Activated CD4-positive, alpha-beta T cell treated with anti-CD3 and anti-CD28 coated beads for 36 hours (primary cell): ENCODE measurements at regions not wholly inside any gene's neighbourhood (a gene's known extent, or its start where the extent isn't known, plus 50 kb on each side); places are given as distances from the start of the nearest gene placed in this dataset.
"Not testable (repeated sequence)": the region's sequence is repeated elsewhere in the genome, so short reads cannot be mapped to it uniquely, and the experiment has no call there.

Experiments used
- ATAC-seq: fragments of 200-7000 bp; cut with Tn5 transposase; one replicate; pipeline ENCODE4 v1.10.0; 2021; ENCODE audit warnings: mild to moderate bottlenecking, moderate library complexity
- CTCF ChIA-PET: fragments of 350-600 bp; sonication (Branson Sonifier 250); formaldehyde crosslinking; loops from one replicate; lab custom pipeline; 2021; ENCODE audit warnings: antibody characterized with exemption; lab: Charles Lee
- POLR2A ChIA-PET: fragments of 350-600 bp; sonication (Branson Sonifier 250); formaldehyde crosslinking; loops from one replicate; lab custom pipeline; 2021; ENCODE audit warnings: antibody characterized with exemption, inconsistent platforms; lab: Charles Lee
- DNase-seq: peaks from one replicate; pipeline ENCODE4 v3.0.0-alpha.2; 2020
- H3K27ac Mint-ChIP-seq: one replicate; pipeline ENCODE4 v1.8.0; 2021; ENCODE audit warnings: mixed read lengths
- H3K27me3 Mint-ChIP-seq: one replicate; pipeline ENCODE4 v1.8.0; 2021; ENCODE audit warnings: mixed read lengths
- H3K36me3 Mint-ChIP-seq: one replicate; pipeline ENCODE4 v1.8.0; 2021; ENCODE audit warnings: low read depth, mixed read lengths
- H3K4me1 Mint-ChIP-seq: one replicate; pipeline ENCODE4 v1.8.0; 2021; ENCODE audit warnings: mixed read lengths
- H3K4me3 Mint-ChIP-seq: one replicate; pipeline ENCODE4 v1.8.0; 2021; ENCODE audit warnings: mild to moderate bottlenecking, moderate library complexity, mixed read lengths
- H3K9me3 Mint-ChIP-seq: one replicate; pipeline ENCODE4 v1.8.0; 2021; ENCODE audit warnings: low read depth, mixed read lengths
- intact Hi-C, 2 experiments: fragments of 100-400 bp; cut with DNase I in 1 of 2; cut with micrococcal nuclease in 1 of 2; formaldehyde crosslinking; loops; one replicate each; pipeline versions ENCODE4 v1.14.2 to v1.15.1; 2022 to 2024; cut with DNase I, micrococcal nuclease

DNA sequence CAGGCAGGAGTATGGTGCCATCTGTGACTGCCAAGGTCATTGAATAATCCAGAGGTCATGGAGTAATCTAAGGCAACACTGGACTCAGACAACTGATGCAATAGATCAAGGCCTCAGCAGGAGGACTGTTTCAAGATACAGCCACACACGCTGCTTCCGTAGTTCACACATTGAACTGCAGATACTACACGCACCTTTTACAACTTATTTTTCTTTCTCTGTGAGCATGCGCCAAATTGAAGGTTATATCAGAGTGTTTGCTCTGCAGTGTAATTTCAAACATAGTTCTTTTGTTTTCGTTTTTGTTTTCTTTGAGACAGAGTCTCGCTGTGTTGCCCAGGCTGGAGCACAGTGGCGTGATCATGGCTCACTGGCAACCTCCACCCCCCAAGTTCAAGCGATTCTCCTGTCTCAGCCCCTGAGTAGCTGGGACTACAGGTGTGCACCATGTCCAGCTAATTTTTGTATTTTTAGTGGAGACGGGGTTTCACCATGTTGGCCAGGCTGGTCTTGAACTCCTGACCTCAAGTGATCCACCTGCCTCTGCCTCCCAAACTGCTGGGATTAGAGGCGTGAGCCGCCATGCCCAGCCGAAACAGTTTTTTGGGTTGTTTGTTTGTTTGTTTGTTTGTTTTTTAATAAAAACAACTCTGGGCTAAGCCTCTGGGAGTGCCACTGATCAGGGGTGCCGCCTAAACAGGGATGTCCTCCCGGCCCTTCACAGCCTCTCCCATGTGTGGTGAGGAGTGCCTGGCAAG, 96.6 kb upstream of the NAA20 start:
- intact Hi-C loops: no loop called here
- no peak for DNase-seq
- Mint-ChIP-seq H3K4me1 (no peaks in the 10 kb centered on the region), H3K27me3 (peaks cover 4% of the 10 kb centered on the region), H3K9me3 (no peaks in the 10 kb centered on the region), H3K36me3 (no peaks in the 10 kb centered on the region), H3K4me3 (no peak overlapping the region), H3K27ac (no peak overlapping the region)
- ChIA-PET CTCF (no interaction called here), POLR2A (no interaction called here)
- ATAC-seq: no peak

DNA sequence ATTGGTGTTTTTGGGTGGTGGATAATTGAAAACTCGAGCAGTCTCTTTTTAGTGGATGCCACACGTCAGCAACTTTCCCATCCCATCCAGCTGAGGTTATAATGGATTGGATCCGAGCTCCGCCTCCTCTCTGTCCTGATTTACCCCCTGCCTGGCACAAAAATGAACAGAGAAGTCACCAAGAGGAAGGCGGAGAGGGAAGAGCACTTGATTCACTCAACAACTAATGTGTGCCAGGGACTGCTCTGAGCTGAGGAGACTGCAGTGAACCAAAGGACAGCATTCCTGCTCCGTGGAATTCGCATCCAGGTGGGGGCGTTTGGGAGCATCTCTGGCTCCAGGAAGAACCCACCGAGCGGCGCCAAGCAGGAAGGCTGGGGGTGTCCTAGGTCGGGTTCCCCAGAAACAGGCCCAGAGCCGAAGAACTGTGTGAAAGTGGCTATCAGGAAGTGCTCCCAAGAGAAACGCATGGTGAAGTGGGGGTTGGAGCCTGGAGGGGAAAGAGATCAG, 95.8 kb upstream of the NAA20 start:
- H3K4me3 Mint-ChIP-seq: no peak overlapping the region
- intact Hi-C loops: no loop called here
- no peaks in the 10 kb centered on the region for H3K36me3 Mint-ChIP-seq
- H3K27me3 Mint-ChIP-seq: peaks cover 5% of the 10 kb centered on the region
- ChIA-PET POLR2A (no interaction called here), CTCF (no interaction called here)
- no peaks in the 10 kb centered on the region for H3K9me3 Mint-ChIP-seq
- H3K27ac Mint-ChIP-seq: no peak overlapping the region
- H3K4me1 Mint-ChIP-seq: no peaks in the 10 kb centered on the region
- no peak for DNase-seq
- ATAC-seq: no peak

DNA sequence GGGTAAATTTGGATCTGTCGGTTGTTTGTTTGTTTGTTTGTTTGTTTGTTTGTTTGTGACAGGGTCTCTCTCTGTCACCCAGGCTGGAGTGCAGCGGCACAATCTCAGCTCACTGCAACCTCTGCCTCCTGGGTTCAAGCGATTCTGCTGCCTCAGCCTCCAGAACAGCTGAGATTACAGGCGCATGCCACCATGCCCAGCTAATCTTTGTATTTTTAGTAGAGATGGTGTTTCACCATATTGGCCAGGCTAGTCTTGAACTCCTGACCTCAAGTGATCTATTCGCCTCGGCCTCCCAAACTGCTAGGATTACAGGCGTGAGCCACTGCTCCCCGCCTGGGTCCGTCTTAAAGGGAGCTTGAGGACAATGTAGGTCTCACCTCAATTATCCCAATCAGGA, 95.3 kb upstream of the NAA20 start:
- POLR2A ChIA-PET, CTCF ChIA-PET, intact Hi-C loops, H3K36me3 Mint-ChIP-seq, H3K27ac Mint-ChIP-seq, H3K27me3 Mint-ChIP-seq, H3K9me3 Mint-ChIP-seq, DNase-seq, H3K4me1 Mint-ChIP-seq, H3K4me3 Mint-ChIP-seq, ATAC-seq: not testable (repeated sequence)

DNA sequence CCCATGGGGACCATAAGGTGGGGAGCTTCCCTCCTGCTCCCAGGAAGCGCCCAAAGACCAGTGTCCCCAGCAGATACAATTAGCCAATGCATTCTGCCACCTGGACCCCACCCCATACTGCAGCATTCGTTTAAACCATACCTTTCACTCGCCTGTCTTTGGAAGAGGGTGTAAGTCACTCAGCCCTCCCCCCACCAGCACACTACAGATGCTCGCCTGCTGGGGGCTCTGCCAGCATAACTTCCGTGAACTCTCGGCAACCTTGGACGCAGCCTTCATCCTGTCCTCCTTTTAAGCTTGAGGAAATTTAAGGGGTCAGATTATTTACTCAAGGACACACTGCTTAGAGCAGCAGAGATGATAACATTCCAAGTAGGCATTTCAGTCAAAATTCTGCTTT, 94.4 kb upstream of the NAA20 start:
- Mint-ChIP-seq H3K27ac (no peak overlapping the region), H3K27me3 (peaks cover 2% of the 10 kb centered on the region), H3K36me3 (no peaks in the 10 kb centered on the region), H3K4me3 (no peak overlapping the region), H3K9me3 (no peaks in the 10 kb centered on the region), H3K4me1 (no peaks in the 10 kb centered on the region)
- no peak for ATAC-seq
- ChIA-PET CTCF (no interaction called here), POLR2A (no interaction called here)
- intact Hi-C loops: no loop called here
- DNase-seq: no peak

DNA sequence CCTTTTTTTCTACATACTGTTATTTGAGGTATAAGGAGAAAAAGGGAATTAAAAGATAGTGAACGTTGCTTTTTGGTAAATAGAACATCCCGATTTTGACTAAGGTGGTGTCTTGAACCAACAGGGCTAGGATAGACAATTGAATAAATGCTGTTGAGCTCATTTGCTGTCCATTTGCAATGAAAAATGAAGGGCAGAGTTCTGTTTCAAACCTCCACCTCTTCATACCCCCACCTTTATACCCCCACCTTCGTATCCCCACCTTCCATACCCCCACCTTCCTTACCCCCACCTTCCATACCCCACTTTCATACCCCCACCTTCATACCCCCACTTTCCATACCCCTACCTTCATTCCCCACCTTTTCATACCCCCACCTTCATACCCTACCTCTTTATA, 93.4 kb upstream of the NAA20 start:
- Mint-ChIP-seq H3K27me3 (peaks cover 2% of the 10 kb centered on the region), H3K4me3 (no peak overlapping the region), H3K9me3 (no peaks in the 10 kb centered on the region), H3K4me1 (no peaks in the 10 kb centered on the region), H3K27ac (no peak overlapping the region), H3K36me3 (no peaks in the 10 kb centered on the region)
- CTCF ChIA-PET: no interaction called here
- ATAC-seq (no peak), DNase-seq (no peak)
- intact Hi-C loops: no loop called here
- POLR2A ChIA-PET: no interaction called here

DNA sequence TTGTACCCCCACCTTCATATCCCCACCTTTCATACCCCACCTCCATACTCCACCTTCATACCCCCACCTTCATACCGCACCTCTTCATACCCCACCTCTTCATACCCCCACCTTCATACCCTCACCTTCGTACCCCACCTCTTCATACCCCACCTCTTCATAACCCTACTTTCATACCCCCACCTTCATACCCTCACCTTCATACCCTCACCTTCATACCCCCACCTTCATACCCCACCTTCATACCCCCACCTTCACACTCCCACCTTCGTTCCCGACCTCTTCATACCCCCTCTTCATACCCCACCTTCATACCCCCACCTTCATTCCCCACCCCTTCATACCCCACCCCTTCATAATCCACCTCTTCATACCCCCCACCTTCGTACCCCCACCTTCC, 92.9 kb upstream of the NAA20 start:
- no peak overlapping the region for H3K27ac Mint-ChIP-seq
- H3K4me3 Mint-ChIP-seq: no peak overlapping the region
- H3K4me1 Mint-ChIP-seq: no peaks in the 10 kb centered on the region
- DNase-seq (no peak), ATAC-seq (no peak)
- no peaks in the 10 kb centered on the region for H3K36me3 Mint-ChIP-seq
- H3K27me3 Mint-ChIP-seq: peaks cover 2% of the 10 kb centered on the region
- CTCF ChIA-PET: no interaction called here
- H3K9me3 Mint-ChIP-seq: no peaks in the 10 kb centered on the region
- POLR2A ChIA-PET: no interaction called here
- intact Hi-C loops: no loop called here

DNA sequence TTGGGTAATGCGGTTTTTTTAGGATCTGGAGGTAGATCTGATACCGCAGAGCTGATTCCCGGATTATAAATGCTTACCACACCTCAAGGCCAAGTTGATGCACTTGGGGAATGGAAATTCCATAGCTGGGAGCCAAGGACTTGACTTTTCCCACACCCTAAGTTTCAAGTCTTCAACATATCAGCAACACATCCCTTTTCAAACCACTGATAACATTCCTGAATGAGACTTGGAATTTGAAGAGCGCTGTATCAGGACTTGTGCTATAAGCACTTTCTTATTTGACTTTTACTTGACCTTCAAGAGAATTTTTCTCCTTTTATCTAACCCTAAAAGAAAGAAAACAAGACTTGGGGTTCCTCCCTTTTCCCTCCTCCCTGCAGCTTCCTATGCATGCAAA, 90.6 kb upstream of the NAA20 start:
- Mint-ChIP-seq H3K4me1 (no peaks in the 10 kb centered on the region), H3K27ac (no peak overlapping the region), H3K9me3 (no peaks in the 10 kb centered on the region), H3K27me3 (peaks cover 2% of the 10 kb centered on the region), H3K4me3 (no peak overlapping the region), H3K36me3 (no peaks in the 10 kb centered on the region)
- POLR2A ChIA-PET: no interaction called here
- no peak for DNase-seq
- intact Hi-C loops: no loop called here
- CTCF ChIA-PET: no interaction called here
- ATAC-seq: no peak

DNA sequence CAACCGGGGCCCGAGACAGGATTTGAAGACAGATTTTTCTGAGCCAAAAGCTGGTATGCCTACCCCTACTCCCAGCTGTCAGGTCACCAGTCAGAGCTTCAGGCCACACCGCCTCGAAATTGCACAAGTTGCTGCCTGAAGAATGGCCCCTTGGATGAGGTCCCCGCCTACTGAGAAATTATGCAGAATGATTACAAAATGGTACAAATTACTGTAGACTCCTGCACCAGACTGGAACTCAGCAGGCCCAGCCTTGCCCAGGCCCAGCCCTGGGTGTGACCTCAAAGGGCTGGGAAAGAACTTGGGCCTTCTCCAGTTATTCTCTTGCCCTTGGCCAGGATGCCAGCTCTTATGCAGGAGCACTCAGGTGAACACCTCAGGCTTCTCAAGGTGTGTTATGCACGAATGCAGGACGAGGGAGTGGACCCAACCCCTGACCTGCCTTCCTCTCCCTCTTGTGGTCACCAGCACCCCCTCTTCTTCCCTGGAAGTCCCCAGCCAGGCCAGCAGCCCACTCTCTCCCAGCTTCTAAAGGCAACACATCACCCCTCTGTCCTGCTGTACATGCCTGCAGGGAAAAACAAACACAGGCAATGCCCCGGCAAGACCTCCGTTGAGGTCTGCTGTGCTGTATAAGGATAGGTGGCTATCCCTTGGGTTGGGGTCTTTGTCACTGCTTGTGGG, 88.7 kb upstream of the NAA20 start:
- no peaks in the 10 kb centered on the region for H3K36me3 Mint-ChIP-seq
- DNase-seq (no peak), ATAC-seq (no peak)
- intact Hi-C loops: no loop called here
- H3K27me3 Mint-ChIP-seq: peaks cover 12% of the 10 kb centered on the region
- no peak overlapping the region for H3K4me3 Mint-ChIP-seq
- H3K27ac Mint-ChIP-seq: no peak overlapping the region
- H3K4me1 Mint-ChIP-seq: no peaks in the 10 kb centered on the region
- POLR2A ChIA-PET: no interaction called here
- CTCF ChIA-PET: no interaction called here
- H3K9me3 Mint-ChIP-seq: no peaks in the 10 kb centered on the region

DNA sequence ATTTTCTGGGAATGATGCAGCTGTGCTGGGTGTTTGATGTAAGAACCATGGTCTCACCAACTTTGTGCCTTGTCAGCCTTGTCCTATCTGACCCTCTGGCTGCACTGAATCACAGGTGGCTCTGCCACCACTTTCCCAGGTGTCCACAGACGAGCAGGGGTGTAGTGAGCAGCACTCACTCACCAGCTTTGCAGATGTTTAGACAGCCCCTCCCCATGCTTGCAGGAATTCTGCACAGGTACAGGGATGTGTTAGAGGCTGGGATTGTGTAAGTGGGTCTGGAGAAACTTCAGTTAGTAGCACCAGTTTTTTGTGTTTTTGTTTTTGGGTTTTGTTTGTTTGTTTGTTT, 88.2 kb upstream of the NAA20 start:
- Mint-ChIP-seq H3K4me1 (no peaks in the 10 kb centered on the region), H3K9me3 (no peaks in the 10 kb centered on the region), H3K27ac (no peak overlapping the region), H3K27me3 (peaks cover 12% of the 10 kb centered on the region), H3K4me3 (no peak overlapping the region), H3K36me3 (no peaks in the 10 kb centered on the region)
- ChIA-PET CTCF (no interaction called here), POLR2A (no interaction called here)
- DNase-seq (no peak), ATAC-seq (no peak)
- intact Hi-C loops: no loop called here

DNA sequence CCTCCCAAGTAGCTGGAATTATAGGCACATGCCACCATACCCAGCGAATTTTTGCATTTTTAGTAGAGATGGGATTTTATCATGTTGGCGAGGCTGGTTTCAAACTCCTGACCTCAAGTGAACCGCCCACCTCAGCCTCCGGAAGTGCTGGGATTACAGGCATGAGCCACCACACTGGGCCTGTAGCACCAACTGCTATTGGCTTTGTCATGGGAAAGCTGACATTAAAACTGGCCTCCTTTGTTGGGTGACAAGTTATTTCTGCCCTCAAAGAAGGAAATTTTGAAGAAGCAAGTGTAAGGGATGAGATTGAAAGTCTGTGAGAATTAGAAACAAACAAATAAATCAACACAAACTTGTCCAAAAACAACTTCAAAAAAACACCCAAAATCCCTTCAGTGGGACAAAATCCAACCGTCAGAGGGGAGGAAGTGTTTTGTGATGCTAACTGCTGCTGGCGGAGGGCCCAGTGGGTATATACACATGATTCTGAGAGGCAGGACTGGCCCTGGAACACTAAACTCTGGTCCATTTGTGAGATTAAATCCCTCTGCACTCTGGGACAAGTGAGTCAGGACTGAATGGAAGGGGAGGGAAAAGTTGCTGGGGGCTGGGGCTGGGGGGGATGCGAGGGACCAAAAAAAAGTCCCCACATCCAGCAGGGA, 87.5 kb upstream of the NAA20 start:
- intact Hi-C loops: no loop called here
- Mint-ChIP-seq H3K27ac (no peak overlapping the region), H3K36me3 (no peaks in the 10 kb centered on the region), H3K4me3 (no peak overlapping the region), H3K4me1 (no peaks in the 10 kb centered on the region), H3K27me3 (peaks cover 12% of the 10 kb centered on the region), H3K9me3 (no peaks in the 10 kb centered on the region)
- ChIA-PET CTCF (no interaction called here), POLR2A (no interaction called here)
- DNase-seq (no peak), ATAC-seq (no peak)

DNA sequence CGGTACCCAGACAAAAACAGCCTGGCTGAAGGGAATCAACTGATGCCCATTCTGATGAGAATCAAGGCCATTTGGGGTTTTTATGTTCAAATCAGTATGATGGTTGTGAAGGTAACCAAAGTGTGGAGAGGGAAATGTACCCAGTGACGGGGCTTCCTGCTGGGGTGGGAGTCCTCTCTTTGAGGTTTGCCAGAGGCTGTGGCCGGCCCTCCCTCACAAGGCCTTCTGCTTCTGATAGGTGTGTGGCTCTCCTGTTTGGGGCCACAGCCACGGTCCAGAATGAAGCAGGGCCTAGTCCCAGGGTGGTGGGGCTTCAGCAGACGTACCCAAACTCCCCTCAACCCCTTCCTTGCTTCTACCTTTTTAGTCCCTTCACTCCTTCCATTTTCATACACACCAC, 86.7 kb upstream of the NAA20 start:
- intact Hi-C loops: no loop called here
- H3K27me3 Mint-ChIP-seq: peaks cover 17% of the 10 kb centered on the region
- no peak for ATAC-seq
- peaks cover 6% of the 10 kb centered on the region for H3K4me1 Mint-ChIP-seq
- no peak overlapping the region for H3K27ac Mint-ChIP-seq
- no peaks in the 10 kb centered on the region for H3K36me3 Mint-ChIP-seq
- ChIA-PET POLR2A (no interaction called here), CTCF (no interaction called here)
- H3K9me3 Mint-ChIP-seq: no peaks in the 10 kb centered on the region
- H3K4me3 Mint-ChIP-seq: no peak overlapping the region
- no peak for DNase-seq

DNA sequence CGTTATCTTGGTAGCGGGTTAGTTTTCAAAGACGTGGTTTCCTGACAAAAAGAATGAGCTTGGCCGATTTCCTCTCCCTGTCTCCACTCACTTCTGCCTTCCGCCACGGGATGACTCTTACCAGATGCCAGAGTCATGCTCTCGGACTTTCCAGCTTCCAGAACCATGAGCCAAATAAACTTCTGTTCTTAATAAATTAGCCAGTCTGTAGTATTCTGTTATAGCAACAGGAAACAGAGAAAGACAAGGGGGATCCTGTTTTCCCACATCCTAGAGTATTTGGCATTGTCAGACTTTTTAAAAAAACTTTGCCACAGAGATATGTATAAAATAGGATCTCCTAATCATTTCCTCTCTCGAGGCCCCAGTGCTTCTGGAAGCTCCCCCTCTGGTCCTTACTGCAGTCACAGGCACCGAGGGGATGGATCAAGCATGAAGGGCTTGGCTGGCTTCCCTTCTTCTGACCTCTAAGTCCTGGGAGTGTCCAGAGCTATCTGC, 84.9 kb upstream of the NAA20 start:
- H3K36me3 Mint-ChIP-seq: no peaks in the 10 kb centered on the region
- no peak overlapping the region for H3K27ac Mint-ChIP-seq
- no peak overlapping the region for H3K4me3 Mint-ChIP-seq
- no peak for DNase-seq
- peaks cover 13% of the 10 kb centered on the region for H3K4me1 Mint-ChIP-seq
- H3K27me3 Mint-ChIP-seq: peaks cover 24% of the 10 kb centered on the region
- ATAC-seq: no peak
- CTCF ChIA-PET: no interaction called here
- POLR2A ChIA-PET: no interaction called here
- intact Hi-C loops: no loop called here
- no peaks in the 10 kb centered on the region for H3K9me3 Mint-ChIP-seq
